OCI-LY1 (cell line): ENCODE measurements at regions not wholly inside any gene's neighbourhood (a gene's known extent, or its start where the extent isn't known, plus 50 kb on each side); places are given as distances from the start of the nearest gene placed in this dataset.

ENCODE experiments used
- H2AFZ ChIP-seq: fragments of 200-600 bp; sonication (generic), shearing (Covaris generic); 2 replicates; pipeline ENCODE4 v1.6.0; 2014; ENCODE audit warnings: antibody characterized with exemption, mild to moderate bottlenecking, low read length
- H3F3A ChIP-seq: fragments of 200-600 bp; sonication (generic), shearing (Covaris generic); 2 replicates; pipeline ENCODE4 v1.6.0; 2014; ENCODE audit warnings: mild to moderate bottlenecking, antibody characterized with exemption, low read length, moderate library complexity; ENCODE audit not compliant: insufficient read depth
- H3K27ac ChIP-seq: fragments of 200-600 bp; sonication (generic); 2 replicates; pipeline ENCODE4 v1.5.1; 2014; ENCODE audit warnings: low read length, mixed run types, mild to moderate bottlenecking, low read depth; ENCODE audit not compliant: poor library complexity, severe bottlenecking
- H3K27me3 ChIP-seq: fragments of 200-600 bp; sonication (generic); 2 replicates; pipeline ENCODE4 v1.6.0; 2014; ENCODE audit warnings: antibody characterized with exemption, mild to moderate bottlenecking, low read length, moderate library complexity; ENCODE audit not compliant: insufficient read depth
- H3K36me3 ChIP-seq: fragments of 200-600 bp; sonication (generic); 2 replicates; pipeline ENCODE4 v1.6.1; 2014; ENCODE audit warnings: mild to moderate bottlenecking, antibody characterized with exemption, low read length, moderate library complexity, mixed read lengths; ENCODE audit not compliant: insufficient read depth
- H3K4me1 ChIP-seq: fragments of 200-600 bp; sonication (generic); 2 replicates; pipeline ENCODE4 v1.5.1; 2014; ENCODE audit warnings: mild to moderate bottlenecking, low read length, moderate library complexity; ENCODE audit not compliant: insufficient read depth, severe bottlenecking
- H3K4me2 ChIP-seq: fragments of 200-600 bp; sonication (generic), shearing (Covaris generic); 2 replicates; pipeline ENCODE4 v1.6.1; 2014; ENCODE audit warnings: low read length
- H3K4me3 ChIP-seq: fragments of 200-600 bp; sonication (generic); 2 replicates; pipeline ENCODE4 v1.5.1; 2014; ENCODE audit warnings: low read length, low read depth, mild to moderate bottlenecking, mixed read lengths; ENCODE audit not compliant: poor library complexity, severe bottlenecking
- H3K79me2 ChIP-seq: fragments of 200-600 bp; shearing (Covaris generic); 2 replicates; pipeline ENCODE4 v1.6.1; 2016; ENCODE audit warnings: mixed run types, low read length, mixed read lengths; ENCODE audit not compliant: insufficient read depth
- H3K9ac ChIP-seq: fragments of 200-600 bp; sonication (generic), shearing (Covaris generic); 2 replicates; pipeline ENCODE4 v1.6.1; 2014; ENCODE audit warnings: mild to moderate bottlenecking, low read length, mixed read lengths
- H3K9me2 ChIP-seq: fragments of 200-600 bp; sonication (generic), shearing (Covaris generic); 2 replicates; pipeline ENCODE4 v1.6.1; 2014; ENCODE audit warnings: low read depth, mild to moderate bottlenecking, low read length, mixed read lengths
- H3K9me3 ChIP-seq: fragments of 200-600 bp; shearing (Covaris generic); 2 replicates; pipeline ENCODE4 v1.6.1; 2014; ENCODE audit warnings: low read length, mixed read lengths
- H4K20me1 ChIP-seq: fragments of 200-600 bp; sonication (generic), shearing (Covaris generic); 2 replicates; pipeline ENCODE4 v1.6.0; 2016; ENCODE audit warnings: mild to moderate bottlenecking, low read length; ENCODE audit not compliant: insufficient read depth
- EZH2 ChIP-seq: fragments of 200-600 bp; sonication (generic), shearing (Covaris generic); IDR thresholded peaks from 2 replicates; pipeline ENCODE4 v1.8.0; 2017; ENCODE audit warnings: borderline replicate concordance, mixed run types, mild to moderate bottlenecking, antibody characterized with exemption, low read length, moderate library complexity, mixed read lengths
- TF ChIP-seq, protein P1 (sequence below): fragments of 200-600 bp; sonication (generic), shearing (Covaris generic); IDR thresholded peaks from 2 replicates; pipeline ENCODE4 v1.5.1; 2017; ENCODE audit warnings: mild to moderate bottlenecking, antibody characterized with exemption, low read length, moderate library complexity, mixed read lengths

DNA sequence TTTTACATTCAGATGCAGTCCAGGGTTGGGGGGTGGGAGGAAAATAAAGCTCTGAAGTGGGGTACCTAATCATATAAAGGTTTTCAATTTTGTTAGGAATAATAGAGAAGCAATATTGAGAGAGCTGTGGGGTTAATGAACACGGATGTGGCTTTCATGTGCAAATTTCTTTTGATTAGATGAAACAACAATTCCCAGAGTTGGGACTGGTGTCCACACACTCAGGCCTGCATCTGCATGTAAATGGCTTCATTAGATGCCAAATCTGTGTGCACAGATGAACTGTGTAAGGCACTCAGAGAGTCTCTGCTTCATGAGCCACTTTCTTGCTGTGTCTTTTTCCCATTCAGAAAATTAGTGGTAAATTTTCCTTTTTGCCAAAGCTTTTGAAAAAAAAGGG is 377.1 kb upstream of the NOVA1 start:
- no peak for TF ChIP-seq EZH2
- TF ChIP-seq, protein P1, sequence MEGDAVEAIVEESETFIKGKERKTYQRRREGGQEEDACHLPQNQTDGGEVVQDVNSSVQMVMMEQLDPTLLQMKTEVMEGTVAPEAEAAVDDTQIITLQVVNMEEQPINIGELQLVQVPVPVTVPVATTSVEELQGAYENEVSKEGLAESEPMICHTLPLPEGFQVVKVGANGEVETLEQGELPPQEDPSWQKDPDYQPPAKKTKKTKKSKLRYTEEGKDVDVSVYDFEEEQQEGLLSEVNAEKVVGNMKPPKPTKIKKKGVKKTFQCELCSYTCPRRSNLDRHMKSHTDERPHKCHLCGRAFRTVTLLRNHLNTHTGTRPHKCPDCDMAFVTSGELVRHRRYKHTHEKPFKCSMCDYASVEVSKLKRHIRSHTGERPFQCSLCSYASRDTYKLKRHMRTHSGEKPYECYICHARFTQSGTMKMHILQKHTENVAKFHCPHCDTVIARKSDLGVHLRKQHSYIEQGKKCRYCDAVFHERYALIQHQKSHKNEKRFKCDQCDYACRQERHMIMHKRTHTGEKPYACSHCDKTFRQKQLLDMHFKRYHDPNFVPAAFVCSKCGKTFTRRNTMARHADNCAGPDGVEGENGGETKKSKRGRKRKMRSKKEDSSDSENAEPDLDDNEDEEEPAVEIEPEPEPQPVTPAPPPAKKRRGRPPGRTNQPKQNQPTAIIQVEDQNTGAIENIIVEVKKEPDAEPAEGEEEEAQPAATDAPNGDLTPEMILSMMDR = no peak
- Histone ChIP-seq H3K36me3 (no peaks in the 10 kb centered on the region), H3K9me2 (no peaks in the 10 kb centered on the region), H3K27ac (no peak overlapping the region), H3K79me2 (no peaks in the 10 kb centered on the region), H3F3A (no peaks in the 10 kb centered on the region), H3K9me3 (no peaks in the 10 kb centered on the region), H3K4me2 (no peak overlapping the region), H4K20me1 (no peaks in the 10 kb centered on the region), H3K4me3 (no peak overlapping the region), H2AFZ (no peak overlapping the region), H3K27me3 (no peaks in the 10 kb centered on the region), H3K9ac (no peak overlapping the region), H3K4me1 (no peaks in the 10 kb centered on the region)

DNA sequence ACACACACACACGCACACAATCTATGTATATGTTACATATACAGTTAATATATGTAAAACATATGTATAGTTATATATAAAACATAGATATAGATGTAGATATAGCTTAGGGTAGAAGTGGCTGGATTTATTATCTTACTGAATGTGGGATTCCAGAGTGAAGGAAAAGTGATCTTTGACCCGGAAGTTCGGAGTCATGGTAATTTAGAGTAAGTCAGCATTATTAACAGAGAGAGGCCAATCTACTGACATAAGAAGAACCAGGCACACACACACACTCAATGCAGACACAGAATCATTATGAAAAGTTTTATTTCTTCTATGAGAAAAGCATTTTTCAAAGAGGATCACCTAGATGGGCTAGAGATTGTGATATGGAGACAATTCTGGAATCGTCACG is 384.2 kb upstream of the NOVA1 start:
- no peak for TF ChIP-seq EZH2
- TF ChIP-seq, protein P1 = no peak
- Histone ChIP-seq H3K4me1 (no peaks in the 10 kb centered on the region), H4K20me1 (no peaks in the 10 kb centered on the region)

DNA sequence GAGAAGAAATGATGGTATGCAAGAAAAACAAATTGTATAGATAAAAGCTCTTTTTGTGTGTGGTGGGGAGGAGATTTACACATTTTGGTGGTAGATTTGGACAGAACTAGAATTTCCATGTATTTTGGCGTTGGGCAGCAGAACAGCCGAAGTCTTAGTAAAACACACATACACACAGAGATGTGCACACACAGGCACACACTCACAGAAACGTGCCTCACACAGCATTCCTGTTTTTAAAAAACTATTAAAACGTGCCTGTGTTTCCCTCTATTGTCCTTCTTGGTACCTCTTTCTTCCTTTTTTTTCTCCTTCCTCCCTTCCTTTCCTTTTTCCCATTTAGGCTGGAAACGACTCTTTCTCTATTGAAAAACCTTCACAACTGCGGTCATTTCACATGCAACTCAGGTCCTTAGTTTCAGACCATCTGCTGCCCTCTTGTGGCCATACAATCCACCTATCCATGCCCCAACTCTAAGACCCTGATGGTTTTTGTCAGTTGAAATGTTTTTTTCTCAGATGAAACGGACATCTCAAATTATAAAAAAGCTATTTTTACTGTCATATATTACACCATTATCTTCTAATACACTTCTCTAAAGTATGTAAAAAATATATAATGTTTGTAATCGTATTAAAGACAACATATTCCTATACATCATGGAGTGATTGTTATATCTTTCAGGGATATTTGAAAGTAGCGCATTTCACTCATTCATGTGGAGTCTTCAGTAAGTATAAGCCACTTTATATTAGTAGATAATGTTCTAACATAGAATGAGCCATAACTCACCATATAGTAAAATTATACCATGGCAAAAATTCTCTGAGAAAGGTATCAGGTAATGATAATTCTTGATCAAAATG is 386.7 kb upstream of the NOVA1 start:
- Histone ChIP-seq H4K20me1 (no peaks in the 10 kb centered on the region), H3K27me3 (no peaks in the 10 kb centered on the region), H3K79me2 (no peaks in the 10 kb centered on the region), H3K9ac (no peak overlapping the region), H3K27ac (no peak overlapping the region), H3K9me3 (no peaks in the 10 kb centered on the region), H3K4me3 (no peak overlapping the region), H3K4me1 (no peaks in the 10 kb centered on the region), H3K36me3 (no peaks in the 10 kb centered on the region), H2AFZ (no peak overlapping the region), H3K9me2 (no peaks in the 10 kb centered on the region), H3K4me2 (no peak overlapping the region), H3F3A (no peaks in the 10 kb centered on the region)
- TF ChIP-seq EZH2 = no peak
- TF ChIP-seq, protein P1 = peak; percentile 77

More for the DNA sequence above, 384.2 kb upstream of the NOVA1 start:
- Histone ChIP-seq H3K27me3 (no peaks in the 10 kb centered on the region), H3K27ac (no peak overlapping the region), H3K79me2 (no peaks in the 10 kb centered on the region), H3K4me3 (no peak overlapping the region), H3F3A (no peaks in the 10 kb centered on the region), H3K4me2 (no peak overlapping the region), H3K9ac (no peak overlapping the region), H3K36me3 (no peaks in the 10 kb centered on the region), H3K9me3 (no peaks in the 10 kb centered on the region), H2AFZ (no peak overlapping the region), H3K9me2 (no peaks in the 10 kb centered on the region)
